Activated CD4-positive, alpha-beta memory T cell treated with anti-CD3 and anti-CD28 coated beads for 36 hours (primary cell): ENCODE measurements at regions not wholly inside any gene's neighbourhood (a gene's known extent, or its start where the extent isn't known, plus 50 kb on each side); places are given as distances from the start of the nearest gene placed in this dataset.

Experiments
- CTCF ChIA-PET: fragments of 350-600 bp; sonication (Branson Sonifier 250); formaldehyde crosslinking; loops from one replicate; lab custom pipeline; 2021; ENCODE audit warnings: antibody characterized with exemption, inconsistent platforms; lab: Charles Lee
- POLR2A ChIA-PET: fragments of 350-600 bp; sonication (Branson Sonifier 250); formaldehyde crosslinking; loops from one replicate; lab custom pipeline; 2021; ENCODE audit warnings: antibody characterized with exemption; lab: Charles Lee
- DNase-seq: peaks from one replicate; pipeline ENCODE4 v3.0.0-alpha.2; 2020
- H3K27ac Mint-ChIP-seq: one replicate; pipeline ENCODE4 v1.8.0; 2021; ENCODE audit warnings: mixed read lengths
- H3K27me3 Mint-ChIP-seq: one replicate; pipeline ENCODE4 v1.8.0; 2021; ENCODE audit warnings: mixed read lengths
- H3K36me3 Mint-ChIP-seq: one replicate; pipeline ENCODE4 v1.8.0; 2021; ENCODE audit warnings: mixed read lengths
- H3K4me1 Mint-ChIP-seq: one replicate; pipeline ENCODE4 v1.8.0; 2021; ENCODE audit warnings: low read depth, mixed read lengths
- H3K4me3 Mint-ChIP-seq: one replicate; pipeline ENCODE4 v1.8.0; 2021; ENCODE audit warnings: mild to moderate bottlenecking, mixed read lengths
- H3K9me3 Mint-ChIP-seq: one replicate; pipeline ENCODE4 v1.8.0; 2021; ENCODE audit warnings: mixed read lengths
- intact Hi-C: fragments of 100-400 bp; cut with micrococcal nuclease; formaldehyde crosslinking; loops from one replicate; pipeline ENCODE4 v1.15.1; 2023

DNA sequence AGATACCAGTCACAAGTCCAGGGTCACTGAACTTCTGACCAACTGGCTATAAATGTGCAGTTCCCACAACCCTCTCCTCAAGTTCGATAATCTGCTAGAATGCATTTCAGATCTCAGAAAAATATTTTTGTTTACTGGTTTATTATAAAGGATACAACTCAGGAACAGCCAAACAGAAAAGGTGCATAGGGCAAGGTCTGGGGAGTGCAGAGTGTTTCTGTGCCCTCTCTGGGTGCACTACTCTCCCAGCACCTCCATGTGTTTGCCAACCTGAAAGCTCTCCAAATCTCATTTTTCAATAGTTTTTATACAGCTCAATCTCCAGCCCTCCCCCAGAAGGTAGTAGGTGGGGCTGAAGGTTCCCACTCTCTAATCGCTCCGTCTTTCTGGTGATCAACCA is 85.2 kb downstream of the SKA1 start:
- ChIA-PET CTCF (no interaction called here), POLR2A (no interaction called here)
- Mint-ChIP-seq H3K4me1 (no peaks in the 10 kb centered on the region), H3K27me3 (peaks cover 2% of the 10 kb centered on the region), H3K4me3 (no peak overlapping the region), H3K27ac (no peak overlapping the region), H3K36me3 (no peaks in the 10 kb centered on the region), H3K9me3 (no peaks in the 10 kb centered on the region)
- intact Hi-C loops = no loop called here
- DNase-seq = no peak

DNA sequence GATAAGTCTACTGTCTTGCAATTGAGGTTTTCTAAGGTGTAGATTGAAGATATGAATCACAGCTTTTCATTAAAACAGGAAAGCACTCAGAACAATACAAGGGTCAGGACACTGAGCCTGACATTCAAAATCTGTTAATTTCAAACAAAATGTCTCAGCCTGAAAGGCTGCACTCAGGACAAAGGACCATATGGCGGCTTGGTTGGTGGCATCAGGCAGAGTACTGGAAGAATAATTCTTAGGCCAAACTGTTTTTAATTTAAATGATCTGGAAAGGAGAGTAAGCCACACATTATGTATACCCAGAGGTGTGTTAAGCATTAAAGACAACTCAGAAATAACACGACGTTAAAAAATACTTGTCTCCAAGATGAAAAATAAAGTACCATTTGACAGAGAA is 85.9 kb downstream of the SKA1 start:
- intact Hi-C loops = no loop called here
- DNase-seq = no peak
- POLR2A ChIA-PET = no interaction called here
- H3K9me3 Mint-ChIP-seq = no peaks in the 10 kb centered on the region
- no peak overlapping the region for H3K4me3 Mint-ChIP-seq
- CTCF ChIA-PET = no interaction called here
- no peaks in the 10 kb centered on the region for H3K4me1 Mint-ChIP-seq
- H3K27me3 Mint-ChIP-seq = no peaks in the 10 kb centered on the region
- no peak overlapping the region for H3K27ac Mint-ChIP-seq
- no peaks in the 10 kb centered on the region for H3K36me3 Mint-ChIP-seq

DNA sequence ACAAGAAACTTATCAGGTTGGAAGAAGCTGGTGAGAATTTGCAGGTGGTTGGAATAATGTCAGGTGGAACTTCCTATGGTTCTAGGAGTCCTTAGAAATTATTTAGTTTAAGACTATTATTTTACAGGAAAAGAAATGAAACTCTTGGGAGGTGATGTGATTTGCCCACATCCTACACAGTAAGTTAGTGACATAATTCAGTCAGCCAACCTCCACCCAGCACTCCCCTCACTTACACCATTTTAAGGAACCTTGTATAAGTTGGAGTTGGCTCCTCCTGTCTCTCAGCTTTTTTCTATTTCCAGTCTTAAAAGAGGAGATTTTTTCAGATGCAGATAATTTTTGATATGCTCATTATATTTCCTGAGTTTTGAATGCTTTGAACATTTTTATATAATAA is 86.4 kb downstream of the SKA1 start:
- intact Hi-C loops = no loop called here
- H3K27ac Mint-ChIP-seq = no peak overlapping the region
- H3K36me3 Mint-ChIP-seq = no peaks in the 10 kb centered on the region
- no peaks in the 10 kb centered on the region for H3K4me1 Mint-ChIP-seq
- no peak for DNase-seq
- ChIA-PET CTCF (no interaction called here), POLR2A (no interaction called here)
- no peaks in the 10 kb centered on the region for H3K27me3 Mint-ChIP-seq
- H3K9me3 Mint-ChIP-seq = no peaks in the 10 kb centered on the region
- H3K4me3 Mint-ChIP-seq = no peak overlapping the region

DNA sequence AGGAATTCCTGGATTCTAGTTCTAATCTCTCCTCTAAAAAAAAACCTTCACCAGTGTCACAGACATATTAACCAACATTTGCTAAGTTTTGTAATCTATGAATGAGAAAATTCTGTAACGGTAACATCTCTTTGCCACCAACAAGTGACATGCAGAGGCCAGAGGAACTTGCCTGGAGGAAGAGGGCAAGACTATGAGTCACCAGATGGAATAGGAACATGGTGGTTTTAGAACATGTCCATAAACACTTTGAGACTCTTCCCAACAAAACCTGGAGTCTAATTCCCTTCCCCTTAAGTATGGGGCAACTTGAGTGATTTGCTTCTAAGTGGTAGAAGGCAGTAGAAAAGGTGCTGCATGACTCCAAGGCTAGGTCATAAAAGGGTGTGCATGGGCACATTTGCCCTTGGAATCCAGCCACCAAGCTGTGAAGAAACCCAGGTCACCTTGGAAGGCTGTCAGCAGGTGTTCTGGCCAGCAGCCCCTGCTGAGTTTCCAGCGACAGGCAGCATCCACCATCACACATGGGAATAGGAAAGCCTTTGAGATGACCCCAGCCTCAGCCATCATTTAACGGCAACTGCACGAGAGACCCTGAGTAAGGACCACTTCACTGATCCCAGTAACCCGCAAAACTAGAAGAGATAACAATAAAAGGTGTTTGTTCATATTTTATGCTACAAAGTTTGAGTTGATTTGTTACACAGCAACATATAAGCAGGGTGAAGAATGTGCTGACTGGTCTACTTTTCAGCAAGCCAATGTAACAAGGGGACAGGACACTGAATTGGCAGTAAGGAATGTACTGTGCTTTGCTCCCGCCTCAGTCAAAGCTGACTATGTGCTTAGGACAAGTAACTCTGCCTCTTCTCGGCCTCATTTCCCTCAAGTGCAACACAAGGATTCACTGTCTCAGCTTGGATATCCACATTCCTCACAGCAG is 90.6 kb downstream of the SKA1 start:
- DNase-seq = no peak
- ChIA-PET CTCF (no interaction called here), POLR2A (no interaction called here)
- Mint-ChIP-seq H3K4me3 (no peak overlapping the region), H3K27ac (no peak overlapping the region), H3K36me3 (no peaks in the 10 kb centered on the region), H3K4me1 (no peaks in the 10 kb centered on the region), H3K9me3 (no peaks in the 10 kb centered on the region), H3K27me3 (no peaks in the 10 kb centered on the region)
- intact Hi-C loops = no loop called here

DNA sequence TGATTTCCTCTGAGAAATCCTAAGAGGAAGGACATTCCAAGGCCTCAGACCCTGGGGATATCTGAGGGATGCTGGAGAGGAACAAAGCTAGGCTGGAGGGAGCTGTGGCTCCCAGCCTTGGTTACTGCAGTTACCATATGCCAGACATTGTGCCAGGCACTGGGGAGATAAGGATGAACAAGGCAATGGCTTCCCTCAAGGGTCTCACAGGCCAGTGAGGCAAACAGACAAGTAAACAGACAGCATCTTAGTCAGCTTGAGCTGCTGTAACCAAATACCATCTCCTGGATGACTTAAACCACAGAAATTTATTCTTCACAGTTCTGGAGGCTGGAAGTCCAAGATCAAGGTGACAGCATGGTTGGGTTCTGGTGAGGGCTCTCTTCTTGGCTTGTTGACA is 91.8 kb downstream of the SKA1 start:
- no peaks in the 10 kb centered on the region for H3K36me3 Mint-ChIP-seq
- H3K9me3 Mint-ChIP-seq = no peaks in the 10 kb centered on the region
- intact Hi-C loops = no loop called here
- no peak overlapping the region for H3K27ac Mint-ChIP-seq
- POLR2A ChIA-PET = no interaction called here
- DNase-seq = no peak
- no peak overlapping the region for H3K4me3 Mint-ChIP-seq
- H3K27me3 Mint-ChIP-seq = no peaks in the 10 kb centered on the region
- CTCF ChIA-PET = no interaction called here
- no peaks in the 10 kb centered on the region for H3K4me1 Mint-ChIP-seq

DNA sequence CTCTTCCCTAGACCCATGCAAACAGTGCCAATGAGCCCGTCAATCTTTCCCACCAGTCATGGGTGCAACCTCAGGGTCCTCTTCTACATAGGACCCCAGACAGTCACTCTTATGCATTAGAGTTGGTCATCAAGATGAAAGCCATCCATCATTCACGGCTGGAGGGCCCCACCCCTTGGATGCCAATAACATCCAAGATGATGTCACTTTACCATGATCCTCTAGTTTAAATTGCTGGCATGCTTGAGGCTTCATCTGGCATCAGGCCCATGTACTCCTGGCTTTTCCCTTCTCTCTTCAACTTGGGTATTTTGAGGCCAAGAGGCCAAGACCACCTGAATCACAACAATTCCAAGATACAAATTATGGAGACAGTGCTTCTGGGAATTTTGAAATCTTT is 91.1 kb upstream of the MAPK4 start:
- no peak overlapping the region for H3K4me3 Mint-ChIP-seq
- peaks cover 4% of the 10 kb centered on the region for H3K27me3 Mint-ChIP-seq
- no peak for DNase-seq
- ChIA-PET POLR2A (no interaction called here), CTCF (no interaction called here)
- H3K4me1 Mint-ChIP-seq = no peaks in the 10 kb centered on the region
- intact Hi-C loops = no loop called here
- H3K27ac Mint-ChIP-seq = no peak overlapping the region
- no peaks in the 10 kb centered on the region for H3K9me3 Mint-ChIP-seq
- H3K36me3 Mint-ChIP-seq = no peaks in the 10 kb centered on the region

DNA sequence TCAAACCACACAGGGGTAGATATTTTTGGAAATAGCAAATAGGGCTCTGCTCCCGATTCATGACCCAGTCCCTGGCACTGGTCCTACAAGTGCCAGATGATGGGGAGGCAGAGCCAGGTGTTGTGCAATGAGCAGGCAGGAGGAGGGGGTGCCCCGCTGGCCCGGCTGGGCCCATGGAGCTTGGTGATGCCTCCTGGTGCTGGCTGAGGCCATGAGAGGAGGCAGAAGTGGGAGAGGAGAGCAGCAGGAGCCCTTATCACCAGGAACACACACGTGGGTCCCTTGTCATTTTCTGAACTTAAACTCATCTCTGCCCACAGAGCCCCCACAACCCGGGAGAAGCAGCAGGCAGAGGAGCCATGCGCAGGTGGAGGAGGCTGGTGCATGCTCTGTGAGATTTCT is 90.5 kb upstream of the MAPK4 start:
- H3K27ac Mint-ChIP-seq = no peak overlapping the region
- H3K9me3 Mint-ChIP-seq = no peaks in the 10 kb centered on the region
- intact Hi-C loops = no loop called here
- no peaks in the 10 kb centered on the region for H3K4me1 Mint-ChIP-seq
- peaks cover 5% of the 10 kb centered on the region for H3K27me3 Mint-ChIP-seq
- CTCF ChIA-PET = no interaction called here
- DNase-seq = no peak
- no peak overlapping the region for H3K4me3 Mint-ChIP-seq
- no peaks in the 10 kb centered on the region for H3K36me3 Mint-ChIP-seq
- POLR2A ChIA-PET = no interaction called here

DNA sequence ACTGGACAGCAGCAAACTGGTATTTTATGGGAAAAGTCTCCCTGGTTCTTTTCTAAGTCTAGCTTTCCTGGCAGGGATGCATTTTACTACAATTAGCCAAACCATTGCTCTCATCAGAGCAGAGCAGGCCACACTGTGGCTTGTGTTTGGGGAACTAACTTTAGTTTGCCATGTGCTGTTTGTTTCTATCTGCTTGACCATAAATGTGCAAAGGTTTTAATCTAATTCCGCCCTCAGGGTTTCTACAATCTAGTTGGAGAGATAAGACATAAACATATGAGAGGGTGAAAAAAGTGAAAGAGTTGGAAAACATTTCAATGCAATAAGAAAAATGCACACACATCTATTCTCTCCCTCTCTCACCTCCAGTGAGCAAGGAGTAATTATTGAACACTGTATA is 86.9 kb upstream of the MAPK4 start:
- ChIA-PET CTCF (no interaction called here), POLR2A (no interaction called here)
- intact Hi-C loops = no loop called here
- Mint-ChIP-seq H3K27me3 (peaks cover 6% of the 10 kb centered on the region), H3K4me1 (no peaks in the 10 kb centered on the region), H3K36me3 (no peaks in the 10 kb centered on the region), H3K27ac (no peak overlapping the region), H3K4me3 (no peak overlapping the region), H3K9me3 (no peaks in the 10 kb centered on the region)
- DNase-seq = no peak

DNA sequence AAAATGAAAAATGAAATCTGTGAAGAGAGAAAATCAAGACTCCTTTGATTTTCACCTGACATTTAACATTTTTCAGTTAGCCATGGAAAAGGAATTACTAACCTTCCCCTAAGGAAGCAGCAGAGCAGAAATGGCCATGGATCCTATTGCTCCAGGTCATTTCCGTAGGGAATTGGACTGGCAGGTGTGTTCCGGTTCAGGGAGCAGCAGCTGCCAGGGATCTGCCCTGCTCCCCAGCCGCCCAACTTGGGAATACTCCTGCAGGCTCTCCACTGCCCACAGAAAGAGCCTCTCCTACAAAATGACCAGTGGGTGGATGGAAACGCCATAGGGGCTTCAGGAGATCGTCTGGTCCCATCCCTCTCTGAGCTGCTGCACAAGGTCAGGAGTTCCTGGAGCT is 86.0 kb upstream of the MAPK4 start:
- Mint-ChIP-seq H3K27ac (no peak overlapping the region), H3K4me1 (no peaks in the 10 kb centered on the region), H3K4me3 (no peak overlapping the region), H3K9me3 (no peaks in the 10 kb centered on the region), H3K27me3 (peaks cover 6% of the 10 kb centered on the region), H3K36me3 (no peaks in the 10 kb centered on the region)
- intact Hi-C loops = no loop called here
- ChIA-PET POLR2A (no interaction called here), CTCF (interaction anchor here (0.5 kb wide), 1 partner anchor 117 kb away, joined by 3 read pairs; no protein-coding TSS in a partner anchor)
- no peak for DNase-seq

DNA sequence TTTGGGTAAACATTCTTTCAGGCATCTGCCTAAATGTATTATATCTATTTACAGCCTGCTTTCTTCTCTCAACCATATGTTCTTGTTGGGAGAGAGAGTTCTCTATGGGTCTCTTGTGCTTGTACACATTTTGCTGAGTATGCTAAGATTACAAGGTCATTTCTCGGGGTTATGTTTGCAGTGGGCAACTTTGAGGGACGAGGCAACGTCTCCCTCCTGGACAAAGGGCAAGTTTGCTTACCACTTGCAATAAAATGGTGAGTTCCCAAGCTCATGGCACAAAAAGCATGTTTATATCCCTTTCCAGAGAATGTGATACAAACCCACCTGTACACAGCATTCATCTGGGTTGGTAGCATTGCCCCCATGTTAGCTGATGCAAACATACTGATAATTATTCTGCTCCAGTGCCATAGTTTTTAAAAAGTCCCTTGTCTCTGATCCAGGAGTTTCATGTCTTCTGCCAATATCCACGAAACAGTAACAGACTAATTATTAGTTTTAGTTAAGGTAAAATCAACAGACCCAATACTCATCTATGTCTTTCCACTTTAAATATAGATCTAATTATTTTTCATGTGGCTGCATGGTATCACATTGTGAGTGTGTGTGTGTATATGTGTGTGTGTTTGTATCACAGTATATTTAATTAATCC is 84.2 kb upstream of the MAPK4 start:
- no peaks in the 10 kb centered on the region for H3K36me3 Mint-ChIP-seq
- DNase-seq = no peak
- no peaks in the 10 kb centered on the region for H3K4me1 Mint-ChIP-seq
- H3K4me3 Mint-ChIP-seq = no peak overlapping the region
- no peak overlapping the region for H3K27ac Mint-ChIP-seq
- H3K27me3 Mint-ChIP-seq = peaks cover 6% of the 10 kb centered on the region
- ChIA-PET POLR2A (no interaction called here), CTCF (no interaction called here)
- intact Hi-C loops = no loop called here
- no peaks in the 10 kb centered on the region for H3K9me3 Mint-ChIP-seq

DNA sequence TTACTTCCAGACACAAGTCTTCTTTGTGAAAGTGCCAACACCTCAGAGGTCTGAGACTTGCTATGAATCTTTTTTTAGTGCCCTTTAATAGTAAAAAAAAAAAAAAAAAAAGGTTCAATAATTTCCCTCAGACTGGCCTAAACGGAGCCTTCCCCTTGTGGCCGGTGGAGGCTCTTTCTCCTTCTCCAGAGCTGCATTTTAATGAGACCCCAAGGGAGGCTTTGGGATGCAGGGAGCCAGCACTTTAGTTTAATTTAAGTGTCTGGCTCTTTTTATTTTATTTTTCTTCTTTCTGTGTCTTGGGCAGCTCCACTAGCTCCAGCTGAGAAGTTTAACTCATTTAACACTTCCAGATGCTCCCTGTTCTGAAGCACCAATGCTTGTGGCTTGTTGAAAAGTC is 67.8 kb upstream of the MAPK4 start:
- POLR2A ChIA-PET = no interaction called here
- intact Hi-C loops = no loop called here
- H3K9me3 Mint-ChIP-seq = no peaks in the 10 kb centered on the region
- no peaks in the 10 kb centered on the region for H3K36me3 Mint-ChIP-seq
- peaks cover 2% of the 10 kb centered on the region for H3K27me3 Mint-ChIP-seq
- no peaks in the 10 kb centered on the region for H3K4me1 Mint-ChIP-seq
- no peak overlapping the region for H3K4me3 Mint-ChIP-seq
- no peak overlapping the region for H3K27ac Mint-ChIP-seq
- CTCF ChIA-PET = no interaction called here
- DNase-seq = no peak

DNA sequence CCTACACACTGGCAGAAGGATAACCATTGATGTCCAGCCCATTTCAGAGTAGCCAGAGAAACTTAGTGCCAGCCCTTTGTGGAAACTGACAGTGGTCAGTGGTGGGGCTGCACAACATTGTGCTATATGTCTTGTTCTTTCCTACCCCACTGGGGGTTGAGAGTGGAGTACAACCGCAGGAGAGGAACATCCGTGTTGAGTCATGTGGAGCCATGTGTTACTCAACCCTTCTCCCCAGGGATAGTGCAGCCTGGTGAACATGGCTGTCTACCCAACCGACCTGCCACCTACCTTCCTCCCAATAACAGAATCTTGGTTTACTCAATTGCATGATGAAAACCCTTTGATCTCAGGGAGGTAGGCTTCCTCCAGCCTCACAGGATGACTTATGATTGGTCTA is 65.3 kb upstream of the MAPK4 start:
- Mint-ChIP-seq H3K4me1 (no peaks in the 10 kb centered on the region), H3K9me3 (no peaks in the 10 kb centered on the region), H3K36me3 (no peaks in the 10 kb centered on the region), H3K27me3 (no peaks in the 10 kb centered on the region), H3K4me3 (no peak overlapping the region), H3K27ac (no peak overlapping the region)
- POLR2A ChIA-PET = no interaction called here
- intact Hi-C loops = no loop called here
- CTCF ChIA-PET = interaction anchor here (0.7 kb wide), 1 partner anchor 65 kb away, joined by 3 read pairs; no protein-coding TSS in a partner anchor
- DNase-seq = no peak

DNA sequence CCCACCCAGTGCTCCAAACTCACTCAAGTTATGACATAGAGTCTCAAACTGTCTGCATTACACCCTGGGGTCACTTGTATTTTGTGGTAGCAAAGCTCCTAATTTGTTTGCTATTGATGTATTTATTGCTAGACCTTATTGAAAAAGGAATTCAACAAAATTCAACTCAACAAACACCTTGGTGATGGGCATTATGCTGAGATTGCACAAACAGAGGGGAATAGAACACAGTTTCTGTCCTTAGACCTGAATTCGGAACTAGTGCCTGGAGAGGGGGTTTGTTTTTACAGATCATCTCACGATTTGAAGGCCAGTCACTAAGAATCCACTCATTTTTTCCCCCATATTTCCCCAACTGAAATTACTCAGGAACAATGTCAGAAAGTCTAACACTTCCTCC is 53.5 kb upstream of the MAPK4 start:
- Mint-ChIP-seq H3K4me1 (no peaks in the 10 kb centered on the region), H3K36me3 (no peaks in the 10 kb centered on the region), H3K27me3 (peaks cover 12% of the 10 kb centered on the region), H3K9me3 (no peaks in the 10 kb centered on the region), H3K4me3 (no peak overlapping the region), H3K27ac (no peak overlapping the region)
- ChIA-PET POLR2A (no interaction called here), CTCF (no interaction called here)
- intact Hi-C loops = no loop called here
- DNase-seq = no peak
